Right lobe of liver (tissue), 6 donors: ENCODE measurements at regions not wholly inside any gene's neighbourhood (a gene's known extent, or its start where the extent isn't known, plus 50 kb on each side); places are given as distances from the start of the nearest gene placed in this dataset.

Experiments
- ATAC-seq, 4 donors: fragments of 200-7000 bp; cut with Tn5 transposase; one replicate each; pipeline ENCODE4 v1.9.1; 2020; ENCODE audit warnings: mild to moderate bottlenecking in 4 of 4, moderate library complexity in 4 of 4
- DNase-seq, 3 donors: peaks; one replicate each; pipeline ENCODE4 v3.0.0-alpha.2; 2020
- H3K27ac ChIP-seq, 3 donors: fragments of 200-600 bp; one replicate each; pipeline ENCODE4 v1.8.0; 2022
- H3K27me3 ChIP-seq, 2 donors: fragments of 200-600 bp; one replicate each; pipeline ENCODE4 v1.8.0; 2022
- H3K36me3 ChIP-seq, 4 donors: fragments of 200-600 bp; sonication (generic) in 1 of 4; one replicate each; pipeline versions ENCODE4 v1.5.1 to v1.8.0; 2017 to 2022; ENCODE audit warnings: control low read depth in 1 of 4
- H3K4me1 ChIP-seq, 4 donors: fragments of 200-600 bp; sonication (generic) in 1 of 4; one replicate each; pipeline versions ENCODE4 v1.5.1 to v1.8.0; 2017 to 2022; ENCODE audit warnings: control low read depth in 1 of 4
- H3K4me3 ChIP-seq, 3 donors: fragments of 200-600 bp; one replicate each; pipeline ENCODE4 v1.8.0; 2022
- H3K9me3 ChIP-seq, 4 donors: fragments of 200-600 bp; sonication (generic) in 1 of 4; one replicate each; pipeline versions ENCODE4 v1.5.1 to v1.8.0; 2017 to 2022; ENCODE audit warnings: control low read depth in 1 of 4
- CTCF ChIP-seq, 4 donors: fragments of 200-600 bp in 3 of 4; fragments of 450-650 bp in 1 of 4; IDR thresholded peaks; one replicate each; pipeline versions ENCODE4 v1.5.1 to v1.8.0; 2016 to 2022; ENCODE audit warnings: antibody characterized with exemption in 4 of 4, mild to moderate bottlenecking in 2 of 4
- POLR2A ChIP-seq: fragments of 450-650 bp; IDR thresholded peaks from one replicate; pipeline ENCODE4 v1.6.1; 2017; ENCODE audit warnings: antibody characterized with exemption, mild to moderate bottlenecking
- whole genome bisulfite sequencing: methylation state at CpG from one replicate; pipeline ENCODE4 v1.1.6; 2018; ENCODE audit warnings: low coverage, low lambda C conversion rate; ENCODE audit not compliant: insufficient coverage; ENCODE audit errors: missing lambda C conversion rate; 5-methylcytosine and 5-hydroxymethylcytosine counted together
- intact Hi-C, 2 donors: fragments of 100-400 bp; cut with DNase I; formaldehyde crosslinking; loops; one replicate each; pipeline versions ENCODE4 v1.11.2 to v1.14.1; 2022
- donor health status: DM: no; HTN: yes; CAD: no.
- donor health status: DM: no; HTN: no; CAD: no.
- donor health status: DM: no; HTN: no; CAD: no.
- donor health status: DM: no; HTN: yes; CAD: no.
- donor health status: DM: no; HTN: yes; CAD: no.

GRCh38 chr10:107420196-107420595, 255.7 kb upstream of the SORCS1 start:
- Histone ChIP-seq H3K36me3 (no peaks in the 10 kb centered on the region), H3K27ac (no peak overlapping the region)
- WGBS, result 53% methylated on average over 3 of the region's 3 CpGs

GRCh38 chr10:107418085-107418806, 253.7 kb upstream of the SORCS1 start:
- DNase-seq, result no peak
- intact Hi-C loops, result no loop called here
- no peak overlapping the region for H3K27ac ChIP-seq
- no peaks in the 10 kb centered on the region for H3K9me3 ChIP-seq
- no peak for ATAC-seq
- no peaks in the 10 kb centered on the region for H3K36me3 ChIP-seq
- no peak overlapping the region for H3K4me3 ChIP-seq
- no peaks in the 10 kb centered on the region for H3K4me1 ChIP-seq
- 65% methylated on average over 7 of the region's 7 CpGs for WGBS
- no peaks in the 10 kb centered on the region for H3K27me3 ChIP-seq
- TF ChIP-seq POLR2A (no peak), CTCF (IDR thresholded peaks at IDR 0.05) (no peak)

More at GRCh38 chr10:107420196-107420595, 255.7 kb upstream of the SORCS1 start:
- intact Hi-C loops, result no loop called here
- ATAC-seq (no peak), DNase-seq (no peak)
- Histone ChIP-seq H3K4me1 (no peaks in the 10 kb centered on the region), H3K27me3 (no peaks in the 10 kb centered on the region), H3K4me3 (no peak overlapping the region), H3K9me3 (no peaks in the 10 kb centered on the region)
- no peak for TF ChIP-seq POLR2A
- no peak for TF ChIP-seq CTCF (IDR thresholded peaks at IDR 0.05)

- intact Hi-C loops, result no loop called here
- no peak for ATAC-seq
- H3K4me3 ChIP-seq, result no peak overlapping the region
- no peak overlapping the region for H3K27ac ChIP-seq
- WGBS, result 62% methylated on average over 2 of the region's 2 CpGs
- DNase-seq, result no peak
- TF ChIP-seq POLR2A, result no peak
- no peak for TF ChIP-seq CTCF (IDR thresholded peaks at IDR 0.05)
- no peaks in the 10 kb centered on the region for H3K27me3 ChIP-seq
- H3K4me1 ChIP-seq, result no peaks in the 10 kb centered on the region
- no peaks in the 10 kb centered on the region for H3K36me3 ChIP-seq
- H3K9me3 ChIP-seq, result no peaks in the 10 kb centered on the region
Measured at GRCh38 chr10:107417446-107417845, 252.9 kb upstream of the SORCS1 start.

- DNase-seq, result no peak
- WGBS, result no CpG with 5 or more reads among the region's 2 CpGs
- TF ChIP-seq CTCF (IDR thresholded peaks at IDR 0.05), result no peak
- no peak for TF ChIP-seq POLR2A
Measured at GRCh38 chr10:107415446-107415845, 250.9 kb upstream of the SORCS1 start.

More at GRCh38 chr10:107415446-107415845, 250.9 kb upstream of the SORCS1 start:
- H3K27ac ChIP-seq, result no peak overlapping the region
- H3K4me3 ChIP-seq, result no peak overlapping the region
- ATAC-seq, result no peak
- H3K9me3 ChIP-seq, result no peaks in the 10 kb centered on the region
- intact Hi-C loops, result no loop called here
- H3K36me3 ChIP-seq, result no peaks in the 10 kb centered on the region
- H3K27me3 ChIP-seq, result no peaks in the 10 kb centered on the region
- no peaks in the 10 kb centered on the region for H3K4me1 ChIP-seq
